ENCODE measurements at regions not wholly inside any gene's neighbourhood (a gene's known extent, or its start where the extent isn't known, plus 50 kb on each side); places are given as distances from the start of the nearest gene placed in this dataset.

DNA sequence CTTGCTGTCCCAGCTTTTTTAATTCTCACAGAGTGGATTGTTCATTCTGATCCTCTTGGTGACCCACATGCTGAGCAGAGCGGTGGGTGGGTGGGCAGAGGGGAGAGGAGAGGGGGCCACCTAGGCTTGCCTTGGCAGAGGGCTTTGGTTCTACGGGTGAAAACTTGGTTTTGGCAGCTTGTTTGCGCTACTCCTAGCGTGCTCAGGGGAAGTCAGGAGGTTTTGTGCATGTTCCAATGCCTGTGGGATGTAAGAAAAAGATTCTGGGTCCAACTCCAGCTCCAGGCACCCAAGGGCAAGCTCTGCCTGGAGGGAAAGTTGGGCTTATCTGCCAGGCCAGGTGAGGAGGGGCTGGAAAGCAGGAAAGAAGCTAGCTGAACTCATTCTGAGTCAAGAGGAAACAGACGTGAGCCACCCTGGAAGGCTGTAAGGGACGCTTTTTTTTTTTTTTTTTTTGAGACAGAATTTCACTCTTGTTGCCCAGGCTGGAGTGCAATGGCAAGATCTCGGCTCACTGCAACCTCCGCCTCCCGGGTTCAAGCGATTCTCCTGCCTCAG is 169.1 kb downstream of the WSCD1 start:
- POLR2A ChIA-PET (ENCODE audit: unreplicated experiment), result no interaction called here
- CTCF ChIA-PET, result no interaction called here
- intact Hi-C loops (cut with micrococcal nuclease; ENCODE audit: unreplicated experiment), result no loop called here

DNA sequence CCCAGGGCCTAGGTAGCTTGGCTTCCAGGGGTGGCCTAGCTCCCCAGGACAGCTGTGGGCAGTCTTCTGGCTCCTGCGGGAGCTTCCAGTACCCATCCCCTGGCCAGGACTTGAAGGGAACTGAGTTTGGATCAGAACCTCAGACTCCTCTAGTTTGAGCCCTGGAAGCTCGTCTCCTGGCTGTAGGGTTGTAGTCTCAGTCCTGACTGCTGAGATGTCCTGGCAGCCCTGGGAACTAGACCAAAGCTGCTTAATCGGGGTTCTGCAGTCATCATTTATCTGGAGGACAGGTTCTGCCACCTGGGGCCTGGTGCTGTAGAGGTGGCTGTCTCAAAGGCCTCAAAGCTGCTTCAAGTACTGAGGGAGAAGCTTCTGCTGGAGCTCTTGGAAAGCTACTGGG is 163.7 kb downstream of the WSCD1 start:
- CTCF ChIA-PET, result no interaction called here

More for the DNA sequence above, 169.1 kb downstream of the WSCD1 start:
- Histone ChIP-seq H3K36me3 (ENCODE audit: low read depth) (no peaks in the 10 kb centered on the region), H3K4me2 (no peak overlapping the region), H3K4me3 (no peak overlapping the region), H3K27me3 (ENCODE audit: insufficient read depth, low read depth) (peaks cover 92% of the 10 kb centered on the region), H4K20me1 (ENCODE audit: insufficient read depth) (peaks cover 7% of the 10 kb centered on the region; the same call in 1 of the 2 replicates), H3K27ac (no peak overlapping the region), H3K9me3 (ENCODE audit: insufficient read depth, low read depth) (no peaks in the 10 kb centered on the region; the same call in 1 of the 2 replicates), H3F3A (ENCODE audit: insufficient read depth, low read depth) (no peaks in the 10 kb centered on the region), H3K9me2 (ENCODE audit: insufficient read depth) (no peaks in the 10 kb centered on the region), H3K4me1 (replicated peaks; ENCODE audit: insufficient read depth) (no peaks in the 10 kb centered on the region), H2AFZ (no peak overlapping the region), H3K79me2 (ENCODE audit: low read depth) (no peaks in the 10 kb centered on the region)
- DNase-seq, result no peak
- BruUV-seq (replicated peaks), result no TSS peak
- no peak for TF ChIP-seq EZH2 (IDR thresholded peaks at IDR 0.05; ENCODE audit: low read depth)
- TF ChIP-seq, protein P1, sequence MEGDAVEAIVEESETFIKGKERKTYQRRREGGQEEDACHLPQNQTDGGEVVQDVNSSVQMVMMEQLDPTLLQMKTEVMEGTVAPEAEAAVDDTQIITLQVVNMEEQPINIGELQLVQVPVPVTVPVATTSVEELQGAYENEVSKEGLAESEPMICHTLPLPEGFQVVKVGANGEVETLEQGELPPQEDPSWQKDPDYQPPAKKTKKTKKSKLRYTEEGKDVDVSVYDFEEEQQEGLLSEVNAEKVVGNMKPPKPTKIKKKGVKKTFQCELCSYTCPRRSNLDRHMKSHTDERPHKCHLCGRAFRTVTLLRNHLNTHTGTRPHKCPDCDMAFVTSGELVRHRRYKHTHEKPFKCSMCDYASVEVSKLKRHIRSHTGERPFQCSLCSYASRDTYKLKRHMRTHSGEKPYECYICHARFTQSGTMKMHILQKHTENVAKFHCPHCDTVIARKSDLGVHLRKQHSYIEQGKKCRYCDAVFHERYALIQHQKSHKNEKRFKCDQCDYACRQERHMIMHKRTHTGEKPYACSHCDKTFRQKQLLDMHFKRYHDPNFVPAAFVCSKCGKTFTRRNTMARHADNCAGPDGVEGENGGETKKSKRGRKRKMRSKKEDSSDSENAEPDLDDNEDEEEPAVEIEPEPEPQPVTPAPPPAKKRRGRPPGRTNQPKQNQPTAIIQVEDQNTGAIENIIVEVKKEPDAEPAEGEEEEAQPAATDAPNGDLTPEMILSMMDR (conservative IDR thresholded peaks at IDR 0.05), result no peak

DNA sequence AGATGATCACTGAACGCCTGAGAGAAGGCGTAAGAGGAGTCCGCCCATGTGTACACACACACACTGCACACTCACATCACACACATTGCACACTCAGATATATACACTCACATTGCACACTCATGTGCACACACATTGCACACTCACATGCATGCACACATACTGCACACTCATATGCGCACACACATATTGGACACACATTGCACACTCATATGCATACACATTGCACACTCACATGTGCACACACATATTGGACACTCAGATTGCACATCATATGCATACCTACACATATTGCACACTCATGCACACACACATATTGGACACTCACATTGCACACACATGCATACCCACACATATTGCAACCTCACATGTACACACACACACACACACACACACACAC is 163.2 kb downstream of the WSCD1 start:
- TF ChIP-seq, protein P1 (conservative IDR thresholded peaks at IDR 0.05), result no peak
- TF ChIP-seq EZH2 (IDR thresholded peaks at IDR 0.05; ENCODE audit: low read depth), result no peak
- DNase-seq, result no peak
- Histone ChIP-seq H3K4me1 (replicated peaks; ENCODE audit: insufficient read depth) (no peaks in the 10 kb centered on the region), H3K4me2 (no peak overlapping the region), H3K27ac (no peak overlapping the region), H3F3A (ENCODE audit: insufficient read depth, low read depth) (no peaks in the 10 kb centered on the region), H3K4me3 (no peak overlapping the region), H4K20me1 (ENCODE audit: insufficient read depth) (peaks cover 7% of the 10 kb centered on the region), H3K79me2 (ENCODE audit: low read depth) (no peaks in the 10 kb centered on the region), H2AFZ (no peak overlapping the region), H3K27me3 (ENCODE audit: insufficient read depth, low read depth) (peaks cover 87% of the 10 kb centered on the region), H3K9me3 (ENCODE audit: insufficient read depth, low read depth) (no peaks in the 10 kb centered on the region; the same call in 1 of the 2 replicates), H3K9me2 (ENCODE audit: insufficient read depth) (no peaks in the 10 kb centered on the region), H3K36me3 (ENCODE audit: low read depth) (no peaks in the 10 kb centered on the region)
- intact Hi-C loops (cut with micrococcal nuclease; ENCODE audit: unreplicated experiment), result no loop called here
- POLR2A ChIA-PET (ENCODE audit: unreplicated experiment), result no interaction called here
- no TSS peak for BruUV-seq (replicated peaks)
- CTCF ChIA-PET, result no interaction called here

More for the DNA sequence above, 163.7 kb downstream of the WSCD1 start:
- Histone ChIP-seq H4K20me1 (ENCODE audit: insufficient read depth) (peaks cover 7% of the 10 kb centered on the region), H3K9me3 (ENCODE audit: insufficient read depth, low read depth) (no peaks in the 10 kb centered on the region; the same call in 1 of the 2 replicates), H3K36me3 (ENCODE audit: low read depth) (no peaks in the 10 kb centered on the region), H3K4me1 (replicated peaks; ENCODE audit: insufficient read depth) (no peaks in the 10 kb centered on the region), H3K4me3 (no peak overlapping the region), H3K27ac (no peak overlapping the region), H2AFZ (no peak overlapping the region), H3K9me2 (ENCODE audit: insufficient read depth) (no peaks in the 10 kb centered on the region), H3K27me3 (ENCODE audit: insufficient read depth, low read depth) (peaks cover 87% of the 10 kb centered on the region), H3K4me2 (no peak overlapping the region), H3K79me2 (ENCODE audit: low read depth) (no peaks in the 10 kb centered on the region), H3F3A (ENCODE audit: insufficient read depth, low read depth) (no peaks in the 10 kb centered on the region)
- no TSS peak for BruUV-seq (replicated peaks)
- intact Hi-C loops (cut with micrococcal nuclease; ENCODE audit: unreplicated experiment), result no loop called here
- TF ChIP-seq, protein P1 (conservative IDR thresholded peaks at IDR 0.05), result no peak
- no peak for TF ChIP-seq EZH2 (IDR thresholded peaks at IDR 0.05; ENCODE audit: low read depth)
- no peak for DNase-seq
- POLR2A ChIA-PET (ENCODE audit: unreplicated experiment), result no interaction called here
